Effector memory CD4-positive, alpha-beta T cell (primary cell): ENCODE measurements at regions not wholly inside any gene's neighbourhood (a gene's known extent, or its start where the extent isn't known, plus 50 kb on each side); places are given as distances from the start of the nearest gene placed in this dataset.

Source experiments
- DNase-seq, 3 donors: peaks; one replicate each; pipeline ENCODE4 v3.0.0-alpha.2; 2020
- H3K27ac ChIP-seq: 2 replicates; pipeline ENCODE4 v1.7.0; 2013; ENCODE audit warnings: mild to moderate bottlenecking, low read length, moderate library complexity; ENCODE audit not compliant: insufficient read depth, poor library complexity, severe bottlenecking
- H3K27me3 ChIP-seq: replicated peaks from 2 replicates; pipeline ENCODE4 v1.7.0; 2013; ENCODE audit warnings: mild to moderate bottlenecking, low read length; ENCODE audit not compliant: insufficient read depth, control insufficient read depth, poor library complexity, severe bottlenecking
- H3K36me3 ChIP-seq: 2 replicates; pipeline ENCODE4 v1.7.0; 2013; ENCODE audit warnings: mild to moderate bottlenecking, low read length, moderate library complexity; ENCODE audit not compliant: control insufficient read depth, insufficient read depth
- H3K4me1 ChIP-seq: 2 replicates; pipeline ENCODE4 v1.7.0; 2013; ENCODE audit warnings: low read length, mild to moderate bottlenecking; ENCODE audit not compliant: control insufficient read depth, insufficient read depth, poor library complexity, severe bottlenecking
- H3K4me3 ChIP-seq: 2 replicates; pipeline ENCODE4 v1.7.0; 2013; ENCODE audit warnings: low read length, low read depth, mild to moderate bottlenecking; ENCODE audit not compliant: insufficient read depth, poor library complexity, severe bottlenecking
- H3K9me3 ChIP-seq: 2 replicates; pipeline ENCODE4 v1.7.0; 2013; ENCODE audit warnings: mild to moderate bottlenecking, low read length, moderate library complexity; ENCODE audit not compliant: control insufficient read depth

GRCh38 chr14:71695611-71696350 lies 236.4 kb upstream of the RGS6 start:
- Histone ChIP-seq H3K4me3 (no peak overlapping the region), H3K36me3 (peaks cover 6% of the 10 kb centered on the region), H3K9me3 (no peaks in the 10 kb centered on the region), H3K27me3 (no peaks in the 10 kb centered on the region), H3K4me1 (no peaks in the 10 kb centered on the region), H3K27ac (no peak overlapping the region)
- DNase-seq: no peak

GRCh38 chr14:71698027-71698426 lies 234.2 kb upstream of the RGS6 start:
- Histone ChIP-seq H3K9me3 (no peaks in the 10 kb centered on the region), H3K4me1 (no peaks in the 10 kb centered on the region), H3K36me3 (peaks cover 3% of the 10 kb centered on the region), H3K27me3 (no peaks in the 10 kb centered on the region), H3K27ac (no peak overlapping the region), H3K4me3 (no peak overlapping the region)
- DNase-seq: no peak

DNA sequence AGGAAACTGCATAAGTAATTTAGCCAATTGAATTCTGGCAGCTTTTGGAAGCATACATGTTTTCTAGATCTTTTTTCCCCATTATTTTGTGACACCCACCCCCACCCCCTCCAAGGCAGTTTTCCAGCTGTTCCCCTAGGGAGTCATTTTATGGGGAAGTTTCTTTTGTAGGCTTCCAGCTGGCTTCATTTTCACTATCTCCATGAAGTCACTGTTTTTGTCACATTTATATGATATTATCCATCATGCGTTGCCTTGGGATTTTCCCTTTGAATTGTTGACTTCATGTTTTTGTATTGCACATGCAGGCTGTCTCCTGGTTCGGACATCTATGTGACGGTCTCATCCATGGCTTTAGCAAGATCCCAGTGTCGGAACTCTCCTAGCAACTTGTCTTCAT lies 233.6 kb upstream of the RGS6 start:
- Histone ChIP-seq H3K4me3 (no peak overlapping the region), H3K27me3 (no peaks in the 10 kb centered on the region), H3K27ac (no peak overlapping the region), H3K9me3 (no peaks in the 10 kb centered on the region), H3K4me1 (no peaks in the 10 kb centered on the region), H3K36me3 (peaks cover 3% of the 10 kb centered on the region)
- DNase-seq: no peak

- no peak for DNase-seq
- H3K27ac ChIP-seq: no peak overlapping the region
- H3K9me3 ChIP-seq: no peaks in the 10 kb centered on the region
- H3K27me3 ChIP-seq: no peaks in the 10 kb centered on the region
- no peak overlapping the region for H3K4me3 ChIP-seq
- H3K4me1 ChIP-seq: no peaks in the 10 kb centered on the region
- H3K36me3 ChIP-seq: peaks cover 9% of the 10 kb centered on the region
Measured at GRCh38 chr14:71701990-71702389, 230.2 kb upstream of the RGS6 start.

DNA sequence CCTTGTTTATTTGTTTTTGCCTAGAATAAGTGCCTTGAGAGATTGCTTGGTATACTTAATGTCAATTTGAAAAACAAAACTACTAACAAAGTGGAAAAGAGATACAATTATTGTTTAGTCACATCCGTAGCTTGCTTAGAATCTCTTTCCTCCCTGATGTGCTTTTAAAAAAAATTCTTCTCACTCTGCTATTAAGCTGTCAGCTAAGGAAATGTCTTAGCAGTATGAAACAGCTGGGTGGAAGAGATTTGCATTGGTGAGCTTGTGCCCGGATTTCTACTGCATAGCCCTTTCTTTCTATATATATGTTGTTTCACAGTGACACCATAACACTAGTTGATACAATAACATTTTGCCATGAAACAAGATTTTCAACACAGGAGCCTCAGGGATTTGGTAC lies 229.4 kb upstream of the RGS6 start:
- Histone ChIP-seq H3K27me3 (no peaks in the 10 kb centered on the region), H3K36me3 (peaks cover 9% of the 10 kb centered on the region), H3K4me1 (no peaks in the 10 kb centered on the region), H3K27ac (no peak overlapping the region), H3K4me3 (no peak overlapping the region), H3K9me3 (no peaks in the 10 kb centered on the region)
- no peak for DNase-seq

- no peaks in the 10 kb centered on the region for H3K4me1 ChIP-seq
- peaks cover 9% of the 10 kb centered on the region for H3K36me3 ChIP-seq
- no peaks in the 10 kb centered on the region for H3K9me3 ChIP-seq
- no peaks in the 10 kb centered on the region for H3K27me3 ChIP-seq
- H3K4me3 ChIP-seq: no peak overlapping the region
- no peak for DNase-seq
- H3K27ac ChIP-seq: no peak overlapping the region
Measured at GRCh38 chr14:71703477-71703876, 228.8 kb upstream of the RGS6 start.

DNA sequence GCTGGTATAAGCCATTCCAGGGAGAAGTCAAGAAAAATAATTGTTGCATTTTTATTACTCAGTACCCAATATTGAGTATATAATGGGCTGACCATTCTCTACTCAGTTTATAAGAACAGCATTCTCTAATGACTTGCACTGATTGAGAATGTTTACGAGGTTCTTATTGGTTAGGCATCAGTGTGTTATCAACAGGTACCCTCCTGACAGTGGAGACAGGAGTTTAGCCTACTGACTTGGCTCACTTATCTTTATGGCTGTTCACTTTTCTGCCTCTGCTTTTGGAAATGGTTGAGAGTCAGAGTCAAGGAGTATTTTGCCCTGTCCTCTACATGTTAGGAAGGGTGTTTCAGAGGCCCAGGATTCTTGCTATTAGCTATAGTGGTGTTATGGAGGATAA lies 228.0 kb upstream of the RGS6 start:
- H3K9me3 ChIP-seq: no peaks in the 10 kb centered on the region
- no peak overlapping the region for H3K27ac ChIP-seq
- peaks cover 9% of the 10 kb centered on the region for H3K36me3 ChIP-seq
- no peaks in the 10 kb centered on the region for H3K27me3 ChIP-seq
- H3K4me3 ChIP-seq: no peak overlapping the region
- no peak for DNase-seq
- no peaks in the 10 kb centered on the region for H3K4me1 ChIP-seq

DNA sequence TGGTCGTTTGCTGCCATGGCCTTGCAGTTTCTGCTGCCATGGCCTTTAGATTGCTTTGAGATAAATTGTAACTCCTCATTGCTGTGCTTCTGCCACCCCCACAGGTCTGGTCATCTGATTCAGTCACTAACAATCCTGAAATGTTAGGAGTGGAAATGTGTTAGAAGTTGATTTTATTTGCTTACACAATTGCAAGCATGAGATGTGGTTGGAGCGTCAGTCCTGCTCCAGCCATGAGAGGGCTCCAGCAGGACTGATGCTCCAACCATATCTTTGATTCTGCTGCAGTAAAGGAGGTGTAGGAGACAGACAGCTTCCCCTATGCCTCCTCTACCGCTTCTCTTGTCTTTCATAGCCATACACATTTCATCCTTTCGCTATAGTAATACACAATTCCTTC lies 226.8 kb upstream of the RGS6 start:
- peaks cover 6% of the 10 kb centered on the region for H3K36me3 ChIP-seq
- H3K27me3 ChIP-seq: no peaks in the 10 kb centered on the region
- H3K27ac ChIP-seq: no peak overlapping the region
- DNase-seq: no peak
- no peaks in the 10 kb centered on the region for H3K9me3 ChIP-seq
- no peak overlapping the region for H3K4me3 ChIP-seq
- no peaks in the 10 kb centered on the region for H3K4me1 ChIP-seq

DNA sequence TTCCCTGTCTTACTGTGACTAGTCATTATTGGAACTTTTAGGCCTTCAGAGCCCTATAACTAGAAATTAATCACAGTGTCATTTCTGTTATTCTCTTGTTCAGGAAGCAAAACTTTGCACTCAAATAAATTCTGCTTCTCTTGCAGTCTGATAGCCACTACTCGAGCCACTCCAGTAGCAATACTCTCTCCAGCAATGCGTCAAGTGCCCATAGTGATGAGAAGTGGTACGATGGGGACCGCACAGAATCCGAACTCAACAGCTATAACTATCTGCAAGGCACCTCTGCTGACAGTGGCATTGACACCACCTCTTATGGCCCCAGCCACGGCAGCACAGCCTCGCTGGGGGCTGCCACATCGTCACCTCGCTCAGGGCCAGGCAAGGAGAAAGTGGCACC lies 223.2 kb upstream of the RGS6 start:
- no peak for DNase-seq
- Histone ChIP-seq H3K27me3 (no peaks in the 10 kb centered on the region), H3K4me3 (no peak overlapping the region), H3K9me3 (no peaks in the 10 kb centered on the region), H3K4me1 (no peaks in the 10 kb centered on the region), H3K27ac (no peak overlapping the region), H3K36me3 (peaks cover 6% of the 10 kb centered on the region)

GRCh38 chr14:71709987-71710386 lies 222.2 kb upstream of the RGS6 start:
- no peak for DNase-seq
- Histone ChIP-seq H3K9me3 (no peaks in the 10 kb centered on the region), H3K27me3 (no peaks in the 10 kb centered on the region), H3K4me3 (no peak overlapping the region), H3K4me1 (no peaks in the 10 kb centered on the region), H3K27ac (no peak overlapping the region), H3K36me3 (peaks cover 6% of the 10 kb centered on the region)
